NB4 (cell line): ENCODE measurements at regions not wholly inside any gene's neighbourhood (a gene's known extent, or its start where the extent isn't known, plus 50 kb on each side); places are given as distances from the start of the nearest gene placed in this dataset.
A peak's percentile ranks its signal among the peaks of the same experiment; 100 is the strongest.
"Not testable (repeated sequence)": the region's sequence is repeated elsewhere in the genome, so short reads cannot be mapped to it uniquely, and the experiment has no call there.

Experiments used
- DNase-seq: peaks from one replicate; pipeline ENCODE4 v3.0.0; 2010; ENCODE audit warnings: low read depth
- H3K4me3 ChIP-seq: one replicate; pipeline ENCODE4 v1.5.1; 2011; ENCODE audit warnings: mild to moderate bottlenecking, low read depth, low read length, moderate library complexity
- MAX ChIP-seq: IDR thresholded peaks from 2 replicates; pipeline ENCODE4 v1.6.1; 2011; ENCODE audit warnings: low read depth, low read length
- TF ChIP-seq, protein P1 (sequence below): IDR thresholded peaks from one replicate; pipeline ENCODE4 v1.5.1; 2012; ENCODE audit warnings: low read depth, low read length

DNA sequence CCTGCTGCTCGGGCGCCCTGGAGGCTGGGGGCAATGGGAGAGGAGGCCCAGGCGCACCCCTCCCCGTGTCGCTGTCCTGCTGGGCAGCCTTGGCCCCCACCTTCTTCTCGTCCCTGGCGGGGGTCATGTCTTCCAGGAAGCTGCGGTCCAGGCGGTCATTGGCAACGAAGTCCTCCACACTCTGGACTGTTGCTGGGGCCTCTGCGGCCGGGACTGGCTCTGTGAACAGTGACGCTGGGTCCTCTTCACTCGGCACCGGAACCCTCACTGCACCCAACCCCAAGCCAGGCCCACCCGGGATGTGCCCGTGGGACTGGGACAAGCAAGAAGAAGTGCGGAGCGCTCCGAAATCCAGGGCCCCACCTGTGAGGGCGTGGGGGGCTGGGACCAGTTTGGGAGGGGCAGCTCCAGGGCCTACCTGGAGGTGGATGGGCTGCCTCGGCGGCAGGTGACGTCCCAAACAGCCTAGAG lies 308.0 kb downstream of the CCDC74A start:
- TF ChIP-seq MAX: no peak
- TF ChIP-seq, protein P1, sequence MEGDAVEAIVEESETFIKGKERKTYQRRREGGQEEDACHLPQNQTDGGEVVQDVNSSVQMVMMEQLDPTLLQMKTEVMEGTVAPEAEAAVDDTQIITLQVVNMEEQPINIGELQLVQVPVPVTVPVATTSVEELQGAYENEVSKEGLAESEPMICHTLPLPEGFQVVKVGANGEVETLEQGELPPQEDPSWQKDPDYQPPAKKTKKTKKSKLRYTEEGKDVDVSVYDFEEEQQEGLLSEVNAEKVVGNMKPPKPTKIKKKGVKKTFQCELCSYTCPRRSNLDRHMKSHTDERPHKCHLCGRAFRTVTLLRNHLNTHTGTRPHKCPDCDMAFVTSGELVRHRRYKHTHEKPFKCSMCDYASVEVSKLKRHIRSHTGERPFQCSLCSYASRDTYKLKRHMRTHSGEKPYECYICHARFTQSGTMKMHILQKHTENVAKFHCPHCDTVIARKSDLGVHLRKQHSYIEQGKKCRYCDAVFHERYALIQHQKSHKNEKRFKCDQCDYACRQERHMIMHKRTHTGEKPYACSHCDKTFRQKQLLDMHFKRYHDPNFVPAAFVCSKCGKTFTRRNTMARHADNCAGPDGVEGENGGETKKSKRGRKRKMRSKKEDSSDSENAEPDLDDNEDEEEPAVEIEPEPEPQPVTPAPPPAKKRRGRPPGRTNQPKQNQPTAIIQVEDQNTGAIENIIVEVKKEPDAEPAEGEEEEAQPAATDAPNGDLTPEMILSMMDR: no peak
- no peak for DNase-seq
- H3K4me3 ChIP-seq: no peak overlapping the region

DNA sequence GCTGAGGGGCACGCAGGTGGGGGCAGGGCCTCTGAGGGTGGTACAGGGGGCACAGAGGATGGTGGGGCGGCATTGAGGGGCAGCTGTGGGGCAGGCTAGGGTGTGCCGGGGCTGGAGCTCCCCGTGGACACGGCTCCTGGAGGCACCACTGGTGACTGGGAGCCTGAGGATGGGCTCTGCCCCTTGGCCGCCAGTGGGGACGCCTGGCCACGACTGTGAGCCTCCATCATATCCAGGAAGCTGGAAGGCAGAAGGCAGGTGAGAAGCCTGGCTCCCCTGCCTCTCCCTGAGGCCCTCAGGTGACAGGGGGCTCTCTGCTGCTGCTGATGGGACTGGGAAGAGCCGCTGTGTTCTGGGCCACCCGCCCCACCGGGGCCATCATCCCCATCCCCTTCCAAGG lies 308.4 kb downstream of the CCDC74A start:
- DNase-seq, H3K4me3 ChIP-seq: not testable (repeated sequence)

DNA sequence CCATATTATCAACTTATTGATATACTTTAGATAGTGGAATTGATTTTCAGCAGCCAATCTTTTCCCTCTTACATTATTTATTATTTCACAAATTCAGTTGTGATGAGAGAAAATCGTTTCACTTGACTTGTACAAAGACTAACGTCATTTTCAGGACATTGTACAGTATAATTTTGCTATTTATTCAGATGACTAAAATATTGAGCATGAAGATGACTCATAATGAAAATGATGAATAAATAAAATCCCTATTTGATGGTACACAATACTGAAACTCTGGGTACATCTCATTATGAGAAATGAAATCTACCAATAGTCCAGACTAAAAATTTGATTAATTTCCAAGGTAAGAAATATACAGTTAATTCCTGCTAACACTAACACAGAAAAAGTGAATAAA lies 316.4 kb downstream of the CCDC74A start:
- H3K4me3 ChIP-seq: not testable (repeated sequence)

DNA sequence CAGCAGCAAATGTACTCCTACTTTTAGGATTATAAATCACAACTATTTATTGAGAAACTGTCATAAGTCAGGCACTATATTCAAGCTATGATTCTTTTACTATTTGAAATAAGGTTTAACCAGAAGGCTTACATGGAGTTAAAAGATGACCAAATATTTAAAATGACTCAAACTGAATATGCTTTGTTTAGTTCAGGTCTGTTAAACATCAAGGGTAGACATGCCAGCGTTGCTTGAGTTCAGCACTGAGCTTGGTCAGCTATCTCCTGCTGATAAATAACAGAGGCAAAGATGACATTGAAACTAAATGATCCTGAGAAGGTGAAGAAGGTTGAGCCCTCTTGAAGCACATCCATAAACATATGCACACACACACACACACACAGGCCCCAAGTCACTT lies 305.6 kb downstream of the ANKRD30BL start:
- DNase-seq, H3K4me3 ChIP-seq: not testable (repeated sequence)

More for the DNA sequence above, 316.4 kb downstream of the CCDC74A start:
- not testable (repeated sequence) for DNase-seq

GRCh38 chr2:131858197-131858596 lies 303.6 kb downstream of the ANKRD30BL start:
- peak; percentile 9 for DNase-seq
- not testable (repeated sequence) for H3K4me3 ChIP-seq
